Subcutaneous abdominal adipose tissue (tissue), 5 donors: ENCODE measurements at regions not wholly inside any gene's neighbourhood (a gene's known extent, or its start where the extent isn't known, plus 50 kb on each side); places are given as distances from the start of the nearest gene placed in this dataset.
"Not testable (repeated sequence)": the region's sequence is repeated elsewhere in the genome, so short reads cannot be mapped to it uniquely, and the experiment has no call there.

Experiments used
- H3K27ac ChIP-seq: one replicate; pipeline ENCODE4 v1.7.0; 2013; ENCODE audit warnings: low read depth, mild to moderate bottlenecking, inconsistent platforms, low read length, moderate library complexity
- H3K27me3 ChIP-seq, 5 donors: one replicate each; pipeline ENCODE4 v1.7.0; 2013; ENCODE audit warnings: low read length in 5 of 5, inconsistent platforms in 1 of 5; ENCODE audit not compliant: control insufficient read depth in 5 of 5, insufficient read depth in 4 of 5
- H3K36me3 ChIP-seq, 5 donors: one replicate each; pipeline ENCODE4 v1.7.0; 2013; ENCODE audit warnings: low read length in 5 of 5; ENCODE audit not compliant: control insufficient read depth in 5 of 5, insufficient read depth in 5 of 5
- H3K4me1 ChIP-seq, 5 donors: one replicate each; pipeline ENCODE4 v1.7.0; 2013; ENCODE audit warnings: low read length in 5 of 5, mild to moderate bottlenecking in 3 of 5, moderate library complexity in 1 of 5; ENCODE audit not compliant: control insufficient read depth in 5 of 5, insufficient read depth in 5 of 5
- H3K4me3 ChIP-seq, 5 donors: one replicate each; pipeline ENCODE4 v1.7.0; 2013; ENCODE audit warnings: low read length in 5 of 5, low read depth in 1 of 5
- H3K9ac ChIP-seq, 5 donors: one replicate each; pipeline ENCODE4 v1.7.0; 2013; ENCODE audit warnings: low read length in 5 of 5, mild to moderate bottlenecking in 4 of 5, moderate library complexity in 3 of 5
- H3K9me3 ChIP-seq, 5 donors: one replicate each; pipeline ENCODE4 v1.7.0; 2013; ENCODE audit warnings: low read length in 5 of 5; ENCODE audit not compliant: control insufficient read depth in 5 of 5
- donor health status: healthy.
- donor health status: healthy.
- donor health status: healthy.
- donor health status: healthy.
- donor health status: healthy.

DNA sequence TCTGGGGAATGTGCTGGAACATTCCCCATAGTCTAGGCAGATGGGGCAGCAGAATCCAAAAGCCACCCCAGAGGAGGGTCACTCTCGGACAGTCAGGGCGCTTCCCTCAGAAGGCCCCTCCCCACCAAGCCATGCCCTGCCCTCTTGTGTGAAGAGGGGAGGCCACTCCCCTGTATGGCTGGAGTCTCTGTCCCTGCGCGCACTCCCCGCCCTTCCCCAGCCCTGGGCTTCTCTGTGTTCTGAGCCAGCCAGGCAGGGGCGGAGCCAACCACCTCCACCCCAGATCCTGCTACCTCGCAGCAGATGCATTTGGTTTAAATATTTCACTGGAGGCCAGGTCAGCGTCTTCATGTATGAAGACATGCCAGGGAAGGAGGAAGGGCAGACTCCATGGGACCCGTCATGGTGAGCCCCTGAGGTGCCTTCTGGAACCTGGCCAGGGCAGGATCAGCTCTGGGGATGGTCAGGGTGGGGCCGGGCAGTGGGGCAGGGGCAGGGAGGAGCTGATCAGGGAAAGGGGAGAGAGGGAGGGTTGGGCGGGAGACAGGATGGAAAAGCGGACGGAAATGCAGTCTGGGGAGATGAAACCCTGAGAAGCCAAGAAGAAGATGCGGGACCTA is 107.3 kb downstream of the ADRA2C start:
- H3K27me3 ChIP-seq: peaks cover 53 to 73% (median 62%) of the 10 kb centered on the region in 5 donors

DNA sequence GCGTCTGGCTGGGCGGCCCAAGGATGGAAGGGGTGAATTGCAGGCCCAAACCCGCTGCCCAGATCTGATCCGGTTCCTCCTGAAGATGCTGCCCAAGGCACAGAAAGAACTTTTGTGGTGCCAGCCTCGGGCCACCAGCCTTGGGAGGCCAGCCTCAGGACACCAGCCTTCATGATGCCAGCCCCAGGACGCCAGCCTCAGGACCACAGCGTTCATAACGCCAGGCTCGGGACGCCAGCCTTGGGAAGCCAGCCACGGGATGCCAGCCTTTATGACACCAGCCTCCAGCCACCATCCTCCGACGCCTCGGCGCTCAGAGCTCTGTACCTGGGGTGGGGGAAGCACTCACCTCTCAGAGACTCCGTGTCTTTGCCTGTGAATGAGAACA is 107.8 kb downstream of the ADRA2C start:
- H3K9ac ChIP-seq: no peak overlapping the region
- no peaks in the 10 kb centered on the region for H3K36me3 ChIP-seq
- no peak overlapping the region for H3K27ac ChIP-seq
- H3K4me3 ChIP-seq: no peak overlapping the region
- H3K9me3 ChIP-seq: peaks cover 0 to 6% (median 3%) of the 10 kb centered on the region in 5 donors
- peaks cover 0 to 5% (median 2%) of the 10 kb centered on the region in 5 donors for H3K4me1 ChIP-seq
- H3K27me3 ChIP-seq: peaks cover 55 to 72% (median 67%) of the 10 kb centered on the region in 5 donors

More for the DNA sequence above, 107.3 kb downstream of the ADRA2C start:
- H3K9me3 ChIP-seq: peaks cover 0 to 6% (median 3%) of the 10 kb centered on the region in 5 donors
- H3K36me3 ChIP-seq: no peaks in the 10 kb centered on the region
- H3K4me1 ChIP-seq: peaks cover 0 to 5% (median 2%) of the 10 kb centered on the region in 5 donors
- H3K9ac ChIP-seq: no peak overlapping the region
- no peak overlapping the region for H3K27ac ChIP-seq
- H3K4me3 ChIP-seq: no peak overlapping the region

DNA sequence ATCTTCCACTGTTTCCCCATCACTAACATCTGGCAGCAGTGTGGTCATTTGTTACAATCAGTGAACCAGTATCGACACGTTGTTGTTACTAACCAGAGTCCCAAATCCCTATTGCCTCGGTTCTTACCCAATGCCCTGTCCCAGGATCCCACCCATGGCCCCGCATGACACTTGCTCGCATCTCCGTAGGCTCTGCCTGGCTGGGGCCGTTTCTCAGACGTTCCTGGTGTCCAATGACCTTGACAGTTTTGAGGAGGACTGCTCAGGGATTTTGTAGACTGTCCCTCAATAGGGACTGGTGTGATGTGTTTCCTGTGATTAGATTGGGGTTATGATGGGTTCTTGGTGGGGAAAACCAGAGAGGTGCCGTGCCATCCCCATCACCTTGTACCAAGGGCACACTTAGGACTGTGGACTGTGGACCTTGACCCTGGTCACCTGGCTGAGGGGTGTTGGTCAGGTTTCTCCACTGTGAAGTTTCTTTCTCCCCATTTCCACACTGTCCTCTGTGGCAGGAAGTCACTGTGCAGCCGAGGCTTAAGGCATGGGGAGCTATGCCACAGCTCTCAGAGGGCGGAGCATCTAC is 108.4 kb downstream of the ADRA2C start:
- Histone ChIP-seq H3K27ac (no peak overlapping the region), H3K9ac (no peak overlapping the region), H3K9me3 (peaks cover 0 to 6% (median 3%) of the 10 kb centered on the region in 5 donors), H3K36me3 (no peaks in the 10 kb centered on the region), H3K4me3 (no peak overlapping the region), H3K27me3 (peaks cover 58 to 78% (median 69%) of the 10 kb centered on the region in 5 donors), H3K4me1 (peaks cover 0 to 7% (median 5%) of the 10 kb centered on the region in 5 donors)

DNA sequence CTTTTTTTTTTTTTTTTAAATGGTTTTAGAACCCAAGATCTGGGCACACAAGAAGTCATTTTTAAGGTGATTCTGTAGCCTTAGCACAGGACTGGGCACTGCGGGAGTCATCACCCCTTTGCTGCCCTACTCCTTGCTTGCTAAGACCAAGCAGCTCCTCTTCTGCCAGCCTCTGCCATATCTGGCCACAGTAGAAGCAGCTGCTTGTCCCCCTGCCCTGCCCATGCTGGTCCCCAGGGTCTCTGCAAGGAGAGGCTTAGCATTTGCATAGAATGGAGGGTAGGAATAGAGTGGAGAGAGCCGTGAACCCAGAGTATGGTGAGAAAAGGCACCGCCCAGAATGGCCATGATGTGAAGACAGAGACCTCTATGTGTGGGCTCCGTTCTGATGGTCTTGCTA is 109.3 kb downstream of the ADRA2C start:
- H3K36me3 ChIP-seq: no peaks in the 10 kb centered on the region
- H3K27ac ChIP-seq: no peak overlapping the region
- no peak overlapping the region for H3K9ac ChIP-seq
- H3K4me1 ChIP-seq: peaks cover 0 to 15% (median 11%) of the 10 kb centered on the region in 5 donors
- peaks cover 57 to 80% (median 69%) of the 10 kb centered on the region in 5 donors for H3K27me3 ChIP-seq
- H3K4me3 ChIP-seq: no peak overlapping the region
- peaks cover 0 to 6% (median 3%) of the 10 kb centered on the region in 5 donors for H3K9me3 ChIP-seq

DNA sequence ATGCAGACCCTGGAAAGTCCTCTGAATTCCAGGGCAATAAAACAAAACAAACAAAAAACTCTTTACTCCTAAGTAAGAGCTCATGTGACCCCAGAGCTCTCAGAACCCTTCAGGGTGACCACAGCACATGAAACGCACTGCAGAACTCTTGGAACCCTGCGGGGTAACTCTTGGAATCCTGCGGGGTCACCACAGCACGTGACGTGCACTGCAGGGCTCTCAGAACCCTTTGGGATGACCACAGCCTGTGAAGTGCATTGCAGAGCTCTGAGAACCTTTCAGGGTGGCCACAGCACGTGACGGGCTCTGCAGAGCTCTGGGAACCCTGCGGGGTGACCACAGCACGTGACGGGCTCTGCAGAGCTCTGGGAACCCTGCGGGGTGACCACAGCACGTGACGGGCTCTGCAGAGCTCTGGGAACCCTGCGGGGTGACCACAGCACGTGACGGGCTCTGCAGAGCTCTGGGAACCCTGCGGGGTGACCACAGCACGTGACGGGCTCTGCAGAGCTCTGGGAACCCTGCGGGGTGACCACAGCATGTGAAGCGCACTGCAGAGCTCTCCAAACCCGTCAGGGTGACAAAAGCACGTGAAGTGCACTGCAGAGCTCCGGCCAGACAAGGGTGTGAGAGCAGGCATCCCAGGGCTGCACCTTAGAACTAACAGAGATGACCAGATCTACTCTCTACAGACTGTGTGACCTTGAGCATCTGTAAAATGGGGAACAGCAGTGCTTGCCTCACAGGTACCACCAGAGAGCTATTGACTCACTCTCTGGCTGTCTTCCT is 110.1 kb downstream of the ADRA2C start:
- H3K27ac ChIP-seq, H3K9me3 ChIP-seq, H3K4me3 ChIP-seq, H3K9ac ChIP-seq, H3K36me3 ChIP-seq: not testable (repeated sequence)
- Histone ChIP-seq H3K4me1 (peaks cover 0 to 15% (median 10%) of the 10 kb centered on the region in 5 donors), H3K27me3 (peaks cover 53 to 81% (median 67%) of the 10 kb centered on the region in 5 donors)

DNA sequence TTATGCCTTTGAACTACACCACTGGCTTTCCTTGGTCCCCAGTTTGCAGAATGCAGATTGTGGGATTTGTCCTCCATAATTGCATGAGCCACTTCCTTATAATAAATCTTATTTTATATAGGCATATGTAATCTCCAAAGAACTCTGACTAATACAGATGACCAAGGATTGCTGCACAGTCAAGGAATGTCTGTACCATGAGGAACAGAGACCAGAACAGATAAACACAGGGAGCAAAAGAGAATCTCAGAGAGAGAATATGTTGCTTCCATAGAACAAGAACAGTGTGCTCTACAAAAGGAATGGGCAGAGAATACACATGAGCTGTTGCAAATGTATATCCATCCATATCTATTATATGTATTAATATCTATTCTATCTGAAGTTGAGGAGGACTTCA is 111.1 kb downstream of the ADRA2C start:
- Histone ChIP-seq H3K36me3 (no peaks in the 10 kb centered on the region), H3K4me3 (no peak overlapping the region), H3K27me3 (peaks cover 47 to 74% (median 60%) of the 10 kb centered on the region in 5 donors), H3K9ac (no peak overlapping the region), H3K4me1 (peaks cover 0 to 12% (median 7%) of the 10 kb centered on the region in 5 donors), H3K9me3 (peaks cover 0 to 6% (median 3%) of the 10 kb centered on the region in 5 donors), H3K27ac (no peak overlapping the region)

DNA sequence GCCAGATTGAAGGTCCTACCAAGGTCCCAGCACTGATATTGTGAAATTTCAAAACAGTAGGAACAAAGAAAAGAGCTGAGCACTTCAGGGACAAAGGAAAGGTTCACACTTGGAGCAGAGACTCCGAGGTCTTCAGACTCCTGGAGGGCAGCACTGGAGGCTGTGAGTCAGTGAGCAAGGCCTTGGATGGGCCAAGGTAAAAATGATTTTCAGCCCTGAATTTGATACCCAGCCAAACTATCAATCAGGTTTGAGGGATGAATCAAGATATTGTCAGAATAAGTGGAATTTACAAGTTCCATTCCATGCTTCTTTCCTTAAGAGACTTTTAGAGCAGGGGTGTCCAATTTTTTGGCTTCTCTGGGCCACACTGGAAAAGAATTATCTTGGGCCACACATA is 111.7 kb downstream of the ADRA2C start:
- peaks cover 0 to 6% (median 3%) of the 10 kb centered on the region in 5 donors for H3K9me3 ChIP-seq
- H3K4me1 ChIP-seq: peaks cover 0 to 12% (median 7%) of the 10 kb centered on the region in 5 donors
- no peak overlapping the region for H3K9ac ChIP-seq
- peaks cover 41 to 72% (median 53%) of the 10 kb centered on the region in 5 donors for H3K27me3 ChIP-seq
- no peak overlapping the region for H3K4me3 ChIP-seq
- no peaks in the 10 kb centered on the region for H3K36me3 ChIP-seq
- H3K27ac ChIP-seq: no peak overlapping the region

DNA sequence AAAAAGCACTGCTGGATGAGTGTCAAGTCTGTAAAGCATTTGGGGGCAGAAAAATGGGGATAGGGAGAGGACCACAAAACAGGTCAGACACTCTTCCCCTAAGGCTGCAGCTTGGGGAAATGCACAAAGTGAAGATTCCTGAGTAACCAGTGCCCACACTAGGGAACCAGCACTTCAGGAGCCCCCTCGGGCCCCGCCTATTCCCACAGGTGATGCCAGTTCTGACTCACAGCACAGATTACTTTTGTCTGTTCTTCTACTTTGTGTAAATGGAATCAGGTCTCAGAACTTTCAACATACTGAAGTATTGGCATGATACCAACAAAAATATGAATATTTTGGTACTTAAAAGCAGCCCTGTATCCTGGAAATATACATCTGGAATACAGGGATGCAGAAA is 112.5 kb downstream of the ADRA2C start:
- Histone ChIP-seq H3K9ac (no peak overlapping the region), H3K27me3 (peaks cover 33 to 64% (median 47%) of the 10 kb centered on the region in 5 donors), H3K27ac (no peak overlapping the region), H3K36me3 (no peaks in the 10 kb centered on the region), H3K4me3 (no peak overlapping the region), H3K9me3 (peaks cover 0 to 6% (median 3%) of the 10 kb centered on the region in 5 donors), H3K4me1 (peaks cover 0 to 12% (median 7%) of the 10 kb centered on the region in 5 donors)

DNA sequence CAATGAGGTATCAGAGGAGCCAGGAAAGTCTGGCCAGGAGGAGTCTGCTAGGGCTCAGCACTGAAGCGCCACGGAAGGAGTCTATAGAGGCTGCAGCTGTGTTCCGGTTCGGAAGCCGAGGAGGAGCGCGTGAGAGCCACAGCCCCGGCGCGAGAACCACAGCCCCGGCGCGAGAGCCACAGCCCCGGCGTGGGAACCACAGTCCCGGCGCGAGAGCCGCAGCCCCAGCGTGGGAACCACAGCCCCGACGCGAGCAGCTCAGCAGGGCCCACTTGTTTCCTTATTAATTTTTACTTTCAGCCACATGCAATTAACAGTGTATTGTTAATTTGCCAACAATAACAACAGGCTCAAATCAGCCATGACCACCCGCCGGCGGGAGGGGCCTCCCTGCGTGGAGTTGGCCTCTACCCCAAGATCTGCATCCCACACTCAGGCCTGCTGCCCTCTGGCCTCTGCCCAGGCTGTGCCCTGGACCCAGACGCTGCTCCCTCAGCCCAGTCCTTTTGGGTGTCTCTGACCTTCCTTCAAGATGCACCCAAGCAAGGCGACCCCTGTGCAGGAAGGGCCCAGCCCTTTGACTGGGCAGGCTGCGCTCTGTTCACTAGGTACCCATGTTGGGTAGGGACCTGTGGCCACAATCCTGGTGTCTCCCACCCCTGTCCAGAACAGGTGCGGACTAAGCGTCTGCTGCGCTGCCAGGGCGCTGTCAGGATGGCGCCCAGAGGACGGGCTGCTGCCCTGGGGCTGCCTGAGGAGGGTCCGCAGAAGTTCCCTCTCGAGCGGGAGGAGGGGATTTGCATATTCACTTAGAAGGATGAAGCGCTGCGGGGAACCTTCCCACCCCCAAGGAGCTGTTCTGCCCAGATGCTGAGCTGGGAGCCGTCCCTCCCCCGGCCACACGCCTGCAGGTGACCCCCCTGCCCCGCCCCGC is 113.8 kb downstream of the ADRA2C start:
- peaks cover 0 to 12% (median 7%) of the 10 kb centered on the region in 5 donors for H3K4me1 ChIP-seq
- H3K36me3 ChIP-seq: no peaks in the 10 kb centered on the region
- H3K9ac ChIP-seq: no peak overlapping the region
- peaks cover 0 to 6% (median 3%) of the 10 kb centered on the region in 5 donors for H3K9me3 ChIP-seq
- no peak overlapping the region for H3K27ac ChIP-seq
- no peak overlapping the region for H3K4me3 ChIP-seq
- peaks cover 24 to 54% (median 37%) of the 10 kb centered on the region in 5 donors for H3K27me3 ChIP-seq
